Nephron (organoid): ENCODE measurements at regions not wholly inside any gene's neighbourhood (a gene's known extent, or its start where the extent isn't known, plus 50 kb on each side); places are given as distances from the start of the nearest gene placed in this dataset.

Source experiments
- H3K27ac Mint-ChIP-seq, 3 experiments: 2 replicates each; pipeline ENCODE4 v1.8.0; 2020; ENCODE audit warnings: mixed read lengths in 3 of 3, mild to moderate bottlenecking in 2 of 3, moderate library complexity in 1 of 3
- H3K27me3 Mint-ChIP-seq: 2 replicates; pipeline ENCODE4 v1.8.0; 2021; ENCODE audit warnings: low read depth, mild to moderate bottlenecking, moderate library complexity, mixed read lengths
- H3K36me3 Mint-ChIP-seq: 2 replicates; pipeline ENCODE4 v1.8.0; 2020; ENCODE audit warnings: low read depth, mixed read lengths
- H3K4me1 Mint-ChIP-seq: 2 replicates; pipeline ENCODE4 v1.8.0; 2020; ENCODE audit warnings: mixed read lengths
- H3K4me3 Mint-ChIP-seq, 3 experiments: 2 replicates each; pipeline ENCODE4 v1.8.0; 2020; ENCODE audit warnings: mild to moderate bottlenecking in 3 of 3, mixed read lengths in 3 of 3, moderate library complexity in 2 of 3
- H3K9me3 Mint-ChIP-seq: 2 replicates; pipeline ENCODE4 v1.8.0; 2020; ENCODE audit warnings: mixed read lengths
- TF ChIP-seq, protein P1 (sequence below), 3 experiments: fragments of 200-600 bp; sonication (generic); IDR thresholded peaks; one replicate each; pipeline ENCODE4 v1.5.0; 2021; ENCODE audit warnings: antibody characterized with exemption in 3 of 3; ENCODE audit not compliant: unreplicated experiment in 3 of 3

DNA sequence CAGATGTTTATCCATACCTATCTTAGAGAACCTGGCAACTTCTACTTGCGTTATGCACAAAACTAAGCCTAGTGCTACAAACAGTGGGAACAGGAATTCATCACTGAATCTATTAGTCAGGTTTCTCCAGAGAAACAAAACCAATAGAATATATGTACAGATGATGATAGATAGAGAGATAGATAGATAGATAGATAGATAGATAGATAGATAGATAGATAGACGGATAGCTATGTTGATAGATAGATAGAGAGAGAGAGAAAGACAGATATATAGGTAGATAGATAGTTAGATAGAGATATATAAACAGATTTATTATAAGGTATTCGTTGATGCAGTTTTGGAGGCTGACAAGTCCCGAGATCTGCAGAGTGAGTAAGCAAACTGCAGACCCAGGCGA is 495.6 kb downstream of the TMEM114 start:
- Mint-ChIP-seq H3K4me3 (no peak overlapping the region), H3K36me3 (no peaks in the 10 kb centered on the region), H3K27ac (no peak overlapping the region), H3K9me3 (peaks cover 3% of the 10 kb centered on the region), H3K27me3 (peaks cover 5% of the 10 kb centered on the region), H3K4me1 (no peaks in the 10 kb centered on the region)
- TF ChIP-seq, protein P1, sequence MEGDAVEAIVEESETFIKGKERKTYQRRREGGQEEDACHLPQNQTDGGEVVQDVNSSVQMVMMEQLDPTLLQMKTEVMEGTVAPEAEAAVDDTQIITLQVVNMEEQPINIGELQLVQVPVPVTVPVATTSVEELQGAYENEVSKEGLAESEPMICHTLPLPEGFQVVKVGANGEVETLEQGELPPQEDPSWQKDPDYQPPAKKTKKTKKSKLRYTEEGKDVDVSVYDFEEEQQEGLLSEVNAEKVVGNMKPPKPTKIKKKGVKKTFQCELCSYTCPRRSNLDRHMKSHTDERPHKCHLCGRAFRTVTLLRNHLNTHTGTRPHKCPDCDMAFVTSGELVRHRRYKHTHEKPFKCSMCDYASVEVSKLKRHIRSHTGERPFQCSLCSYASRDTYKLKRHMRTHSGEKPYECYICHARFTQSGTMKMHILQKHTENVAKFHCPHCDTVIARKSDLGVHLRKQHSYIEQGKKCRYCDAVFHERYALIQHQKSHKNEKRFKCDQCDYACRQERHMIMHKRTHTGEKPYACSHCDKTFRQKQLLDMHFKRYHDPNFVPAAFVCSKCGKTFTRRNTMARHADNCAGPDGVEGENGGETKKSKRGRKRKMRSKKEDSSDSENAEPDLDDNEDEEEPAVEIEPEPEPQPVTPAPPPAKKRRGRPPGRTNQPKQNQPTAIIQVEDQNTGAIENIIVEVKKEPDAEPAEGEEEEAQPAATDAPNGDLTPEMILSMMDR (IDR thresholded peaks at IDR 0.05; ENCODE audit: unreplicated experiment in 3 of 3): no peak

GRCh38 chr16:8088820-8089338 is 501.4 kb downstream of the TMEM114 start:
- TF ChIP-seq, protein P1 (IDR thresholded peaks at IDR 0.05; ENCODE audit: unreplicated experiment in 3 of 3): no peak
- no peaks in the 10 kb centered on the region for H3K27me3 Mint-ChIP-seq
- H3K36me3 Mint-ChIP-seq: no peaks in the 10 kb centered on the region
- no peaks in the 10 kb centered on the region for H3K4me1 Mint-ChIP-seq
- H3K27ac Mint-ChIP-seq: no peak overlapping the region
- H3K4me3 Mint-ChIP-seq: no peak overlapping the region
- no peaks in the 10 kb centered on the region for H3K9me3 Mint-ChIP-seq

- H3K27ac Mint-ChIP-seq: no peak overlapping the region
- no peaks in the 10 kb centered on the region for H3K36me3 Mint-ChIP-seq
- TF ChIP-seq, protein P1 (IDR thresholded peaks at IDR 0.05; ENCODE audit: unreplicated experiment in 3 of 3): no peak
- no peak overlapping the region for H3K4me3 Mint-ChIP-seq
- H3K9me3 Mint-ChIP-seq: no peaks in the 10 kb centered on the region
- H3K27me3 Mint-ChIP-seq: no peaks in the 10 kb centered on the region
- H3K4me1 Mint-ChIP-seq: no peaks in the 10 kb centered on the region
Observed at GRCh38 chr16:8087597-8088289, 502.6 kb downstream of the TMEM114 start.

DNA sequence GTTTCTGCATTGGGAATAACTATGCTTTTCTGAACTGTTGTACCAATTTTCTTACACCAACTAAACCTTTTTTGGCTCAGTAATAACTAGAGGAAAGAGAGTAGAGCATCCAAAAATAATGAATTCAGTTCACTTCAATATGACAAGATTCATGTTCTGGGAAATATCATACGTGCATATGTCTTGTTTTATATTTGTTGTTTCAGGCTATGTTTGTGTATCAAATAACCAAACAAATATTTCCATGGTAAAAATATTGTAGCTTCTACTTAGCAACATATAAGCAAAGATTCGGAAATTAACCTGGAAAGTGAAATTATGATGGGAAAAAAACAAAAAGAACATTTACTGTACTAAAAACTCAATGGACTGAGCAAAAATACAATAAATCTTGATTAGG is 503.2 kb downstream of the TMEM114 start:
- H3K4me1 Mint-ChIP-seq: no peaks in the 10 kb centered on the region
- no peak overlapping the region for H3K4me3 Mint-ChIP-seq
- TF ChIP-seq, protein P1 (IDR thresholded peaks at IDR 0.05; ENCODE audit: unreplicated experiment in 3 of 3): no peak
- no peak overlapping the region for H3K27ac Mint-ChIP-seq
- H3K36me3 Mint-ChIP-seq: no peaks in the 10 kb centered on the region
- no peaks in the 10 kb centered on the region for H3K9me3 Mint-ChIP-seq
- H3K27me3 Mint-ChIP-seq: no peaks in the 10 kb centered on the region

GRCh38 chr16:8084882-8085281 is 505.4 kb downstream of the TMEM114 start:
- H3K4me1 Mint-ChIP-seq: no peaks in the 10 kb centered on the region
- H3K27ac Mint-ChIP-seq: no peak overlapping the region
- H3K27me3 Mint-ChIP-seq: no peaks in the 10 kb centered on the region
- H3K9me3 Mint-ChIP-seq: no peaks in the 10 kb centered on the region
- no peaks in the 10 kb centered on the region for H3K36me3 Mint-ChIP-seq
- TF ChIP-seq, protein P1 (IDR thresholded peaks at IDR 0.05; ENCODE audit: unreplicated experiment in 3 of 3): no peak
- H3K4me3 Mint-ChIP-seq: no peak overlapping the region

- Mint-ChIP-seq H3K36me3 (no peaks in the 10 kb centered on the region), H3K27ac (no peak overlapping the region), H3K9me3 (no peaks in the 10 kb centered on the region), H3K4me3 (no peak overlapping the region), H3K4me1 (no peaks in the 10 kb centered on the region), H3K27me3 (no peaks in the 10 kb centered on the region)
- TF ChIP-seq, protein P1 (IDR thresholded peaks at IDR 0.05; ENCODE audit: unreplicated experiment in 3 of 3): no peak
Observed at GRCh38 chr16:8084302-8084701, 506.0 kb downstream of the TMEM114 start.
